ENCODE measurements at regions not wholly inside any gene's neighbourhood (a gene's known extent, or its start where the extent isn't known, plus 50 kb on each side); places are given as distances from the start of the nearest gene placed in this dataset.
"Not testable (repeated sequence)": the region's sequence is repeated elsewhere in the genome, so short reads cannot be mapped to it uniquely, and the experiment has no call there.

- DNase-seq, result peak; percentile 57
These were observed 134.5 kb upstream of the KLF3 start for GRCh38 chr4:38529189-38530115.

GRCh38 chr4:38530486-38530885 is 133.5 kb upstream of the KLF3 start:
- no peak for DNase-seq

- DNase-seq, result no peak
These were observed 132.8 kb upstream of the KLF3 start for GRCh38 chr4:38531141-38531727.

- DNase-seq, result no peak
These were observed 131.0 kb upstream of the KLF3 start for GRCh38 chr4:38532908-38533499.

GRCh38 chr4:38534344-38535045 is 129.5 kb upstream of the KLF3 start:
- no peak for DNase-seq

GRCh38 chr4:38535071-38535470 is 128.9 kb upstream of the KLF3 start:
- DNase-seq, result not testable (repeated sequence)

- no peak for DNase-seq
These were observed 128.3 kb upstream of the KLF3 start for GRCh38 chr4:38535717-38536116.

GRCh38 chr4:38536716-38537115 is 127.3 kb upstream of the KLF3 start:
- no peak for DNase-seq

- no peak for DNase-seq
These were observed 126.3 kb upstream of the KLF3 start for GRCh38 chr4:38537666-38538065.

GRCh38 chr4:38538517-38538916 is 125.5 kb upstream of the KLF3 start:
- DNase-seq, result no peak

GRCh38 chr4:38539501-38539900 is 124.5 kb upstream of the KLF3 start:
- no peak for DNase-seq

GRCh38 chr4:38547052-38547451 is 116.9 kb upstream of the KLF3 start:
- no peak for DNase-seq

- DNase-seq, result no peak
These were observed 115.7 kb upstream of the KLF3 start for GRCh38 chr4:38548256-38548655.

GRCh38 chr4:38559374-38559773 is 104.6 kb upstream of the KLF3 start:
- no peak for DNase-seq

- DNase-seq, result no peak
These were observed 103.7 kb upstream of the KLF3 start for GRCh38 chr4:38560340-38560739.

- no peak for DNase-seq
These were observed 103.0 kb upstream of the KLF3 start for GRCh38 chr4:38560768-38561558.

GRCh38 chr4:38562751-38563198 is 101.2 kb upstream of the KLF3 start:
- no peak for DNase-seq

- DNase-seq, result no peak
These were observed 100.1 kb upstream of the KLF3 start for GRCh38 chr4:38563707-38564495.

- DNase-seq, result no peak
These were observed 98.5 kb upstream of the KLF3 start for GRCh38 chr4:38565271-38566199.

GRCh38 chr4:38566806-38567398 is 97.1 kb upstream of the KLF3 start:
- DNase-seq, result no peak

All from KG1 (cell line).